GM18508 (cell line): ENCODE measurements at regions not wholly inside any gene's neighbourhood (a gene's known extent, or its start where the extent isn't known, plus 50 kb on each side); places are given as distances from the start of the nearest gene placed in this dataset.
"Not testable (repeated sequence)": the region's sequence is repeated elsewhere in the genome, so short reads cannot be mapped to it uniquely, and the experiment has no call there.

ENCODE experiments used
- ATAC-seq: cut with Tn5 transposase; IDR thresholded peaks from one replicate; pipeline ENCODE4 v1.9.1; 2021; ENCODE audit warnings: moderate number of reproducible peaks; ENCODE audit not compliant: insufficient read depth, unreplicated experiment

- ATAC-seq: not testable (repeated sequence)
These were observed 88.8 kb upstream of the CAV2 start for GRCh38 chr7:116410694-116411093.

GRCh38 chr7:116417593-116418345 is 81.8 kb upstream of the CAV2 start:
- no peak for ATAC-seq

- ATAC-seq: no peak
These were observed 81.0 kb upstream of the CAV2 start for GRCh38 chr7:116418524-116418923.

- no peak for ATAC-seq
These were observed 79.5 kb upstream of the CAV2 start for GRCh38 chr7:116420003-116420402.

DNA sequence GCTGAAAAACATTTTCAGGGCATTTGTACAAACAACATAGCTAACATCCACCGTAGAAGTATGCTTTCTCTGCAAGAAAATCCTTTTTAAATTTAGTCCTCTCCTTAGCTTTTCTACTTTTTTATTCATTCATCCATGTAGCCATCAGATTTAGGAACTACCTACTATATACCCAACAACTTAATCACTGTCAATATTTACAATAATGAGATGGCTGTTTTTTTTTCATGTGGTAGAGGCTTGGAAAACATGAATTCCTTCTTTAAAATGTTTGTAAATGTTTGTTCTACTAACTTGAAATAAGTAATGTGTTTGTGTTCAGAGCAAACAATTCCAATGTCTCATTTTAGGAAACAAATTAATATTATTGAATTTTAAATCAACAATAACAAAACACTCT is 78.2 kb upstream of the CAV2 start:
- ATAC-seq: no peak

- no peak for ATAC-seq
These were observed 76.9 kb upstream of the CAV2 start for GRCh38 chr7:116422683-116423082.

GRCh38 chr7:116423499-116423898 is 76.0 kb upstream of the CAV2 start:
- ATAC-seq: no peak

- no peak for ATAC-seq
These were observed 73.8 kb upstream of the CAV2 start for GRCh38 chr7:116425647-116426209.

GRCh38 chr7:116426428-116427156 is 72.9 kb upstream of the CAV2 start:
- no peak for ATAC-seq

DNA sequence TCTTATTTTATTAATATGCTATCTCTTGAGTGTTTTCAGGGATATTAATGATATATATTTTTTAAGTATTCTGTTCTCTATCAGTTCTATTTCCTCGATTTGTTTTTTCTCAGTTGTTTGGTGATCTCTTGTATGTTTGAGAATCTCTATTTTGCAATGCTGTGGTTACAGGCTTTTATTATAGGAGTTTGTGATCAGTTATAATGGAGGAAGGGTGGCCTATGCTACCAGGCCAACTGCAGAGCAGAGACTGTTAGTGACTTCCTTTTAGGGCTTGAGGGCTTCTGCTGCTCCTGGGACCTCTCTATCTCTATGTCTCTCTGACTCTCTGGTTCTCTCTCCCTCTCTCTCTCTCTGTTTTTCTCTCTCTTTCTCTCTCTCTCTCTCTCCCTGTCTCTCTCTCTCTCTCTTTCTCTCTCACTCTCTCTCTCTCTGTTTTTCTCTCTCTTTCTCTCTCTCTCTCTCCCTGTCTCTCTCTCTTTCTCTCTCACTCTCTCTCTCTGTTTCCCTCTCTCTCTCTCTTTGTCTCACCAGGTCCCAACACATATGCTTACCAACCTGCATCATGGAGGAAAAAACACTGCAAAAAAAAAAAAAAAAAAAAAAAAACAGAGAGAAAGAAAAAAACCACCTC is 69.4 kb upstream of the CAV2 start:
- no peak for ATAC-seq

DNA sequence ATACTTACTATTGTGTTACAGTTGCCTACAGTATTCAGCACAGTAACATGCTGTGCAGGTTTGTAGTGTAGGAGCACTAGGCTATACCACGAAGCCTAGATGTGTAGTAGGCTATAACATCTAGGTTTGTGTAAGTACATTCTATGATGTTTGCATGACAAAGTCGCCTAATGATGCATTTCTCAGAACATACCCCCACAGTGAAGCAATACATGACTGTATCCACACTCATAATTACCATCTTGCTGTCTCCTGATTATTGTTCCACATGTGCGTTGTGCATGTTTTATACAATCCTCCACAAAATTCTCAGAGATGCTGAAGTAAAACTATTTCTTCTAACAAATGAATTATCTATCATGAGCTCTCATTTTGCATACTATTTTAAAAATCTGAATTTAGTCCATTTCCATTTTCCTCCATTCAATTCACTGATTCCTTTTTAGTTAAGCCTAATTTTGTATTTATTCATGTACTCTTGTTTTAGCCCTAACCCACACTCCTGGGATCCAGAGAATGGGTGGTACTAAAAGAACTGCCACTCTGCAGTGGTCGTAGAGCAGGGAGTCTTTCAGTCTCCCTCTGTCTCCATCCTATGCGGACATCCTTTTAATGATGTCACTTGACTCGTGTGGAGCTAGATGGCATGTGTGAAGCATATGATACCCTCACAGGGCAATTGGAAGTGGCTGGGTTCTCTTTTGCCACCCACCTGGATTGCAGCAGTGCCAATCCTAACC is 67.6 kb upstream of the CAV2 start:
- ATAC-seq: no peak

GRCh38 chr7:116432527-116432916 is 67.0 kb upstream of the CAV2 start:
- no peak for ATAC-seq

DNA sequence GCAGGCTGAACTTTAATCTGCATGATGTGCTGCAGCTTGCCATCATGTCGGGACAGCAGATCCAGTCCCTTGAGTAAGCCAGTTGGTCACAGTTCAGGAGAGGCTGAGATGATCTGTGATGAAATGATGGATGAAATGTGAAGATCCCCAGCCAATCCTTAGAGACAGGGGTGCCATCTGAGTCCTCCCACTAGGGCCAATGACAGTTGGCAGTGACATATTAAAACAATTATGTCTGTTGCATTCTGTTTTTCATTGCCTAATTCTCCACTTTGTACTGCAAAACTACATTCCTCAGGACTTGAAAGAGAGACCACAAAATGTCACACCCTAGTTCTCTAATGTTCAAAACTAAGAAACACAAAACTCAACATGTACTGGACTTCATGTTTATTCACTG is 66.3 kb upstream of the CAV2 start:
- no peak for ATAC-seq

DNA sequence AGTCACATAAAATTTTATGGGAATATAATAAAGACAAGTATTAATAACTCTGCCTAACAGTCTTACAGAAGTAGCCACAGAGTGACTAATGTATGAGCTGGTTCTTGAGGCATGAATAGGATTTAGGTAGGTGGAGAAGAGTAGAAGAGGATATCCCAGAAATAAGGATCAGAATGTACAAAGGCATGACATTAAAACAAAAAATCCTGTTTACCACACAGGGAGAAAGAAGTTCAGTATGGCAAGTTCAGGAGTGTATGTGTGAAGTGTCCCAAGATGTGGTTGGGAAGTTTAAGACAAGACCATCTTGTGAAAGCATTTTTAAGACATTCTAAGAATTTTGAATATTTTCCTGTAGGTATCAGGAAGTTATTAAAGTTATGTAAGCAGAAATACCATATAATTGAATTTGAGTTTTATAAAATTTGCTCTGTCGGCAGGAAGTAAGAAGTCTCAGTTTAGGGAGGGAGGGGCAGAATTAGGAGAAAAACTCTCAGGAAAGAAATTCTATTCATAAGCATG is 64.7 kb upstream of the CAV2 start:
- ATAC-seq: no peak

DNA sequence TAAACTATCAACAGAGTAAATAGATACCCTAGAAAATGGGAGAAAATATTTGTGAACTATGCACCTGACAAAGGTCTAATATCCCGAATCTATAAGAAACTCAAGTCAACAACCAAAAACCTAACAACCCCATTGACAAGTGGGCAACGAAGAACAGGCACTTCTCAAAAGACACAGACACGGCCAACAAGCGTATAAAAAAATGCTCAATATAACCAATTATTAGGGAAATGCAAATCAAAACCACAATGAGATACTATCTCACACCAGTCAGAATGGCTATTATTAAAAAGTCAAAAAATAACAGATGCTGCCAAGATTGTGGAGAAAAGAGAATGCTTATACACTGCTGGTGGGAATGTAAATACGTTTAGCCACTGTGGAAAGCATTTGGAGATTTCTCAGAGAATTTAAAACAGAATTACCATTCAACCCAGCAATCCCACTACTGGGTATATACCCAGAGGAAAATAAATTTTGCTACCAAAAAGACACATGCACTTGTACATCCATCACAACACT is 63.2 kb upstream of the CAV2 start:
- ATAC-seq: no peak

DNA sequence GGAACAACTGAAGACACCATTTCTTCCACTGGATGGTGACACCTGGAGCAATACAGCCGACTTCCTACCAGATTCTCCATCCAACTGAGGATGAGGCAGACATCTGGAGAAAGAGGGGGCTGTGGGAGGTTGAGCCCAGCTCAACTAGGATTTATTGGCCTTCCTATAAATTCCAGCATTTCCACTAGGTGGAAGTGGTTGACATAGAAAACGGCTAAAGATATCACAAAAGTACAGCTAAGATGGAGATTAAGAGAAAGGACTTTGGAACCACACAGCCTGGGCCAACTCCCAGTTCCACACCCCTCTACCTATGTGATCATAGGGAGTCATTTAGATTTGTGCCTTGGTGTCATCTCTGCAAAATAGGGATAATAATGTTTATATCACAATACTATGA is 61.3 kb upstream of the CAV2 start:
- no peak for ATAC-seq

- no peak for ATAC-seq
These were observed 60.5 kb upstream of the CAV2 start for GRCh38 chr7:116439005-116439404.

GRCh38 chr7:116439841-116440549 is 59.5 kb upstream of the CAV2 start:
- no peak for ATAC-seq

- ATAC-seq: no peak
These were observed 58.0 kb upstream of the CAV2 start for GRCh38 chr7:116441534-116441933.
